GM10266 (cell line): ENCODE measurements at regions not wholly inside any gene's neighbourhood (a gene's known extent, or its start where the extent isn't known, plus 50 kb on each side); places are given as distances from the start of the nearest gene placed in this dataset.

ENCODE experiments used
- DNase-seq: peaks from one replicate; pipeline ENCODE4 v3.0.0; 2012; ENCODE audit errors: extremely low spot score
- CTCF ChIP-seq: IDR thresholded peaks from 2 replicates; pipeline ENCODE4 v1.5.1; 2012; ENCODE audit warnings: mild to moderate bottlenecking, low read depth; ENCODE audit not compliant: control insufficient read depth, insufficient read depth; ENCODE audit errors: missing control alignments

- DNase-seq = no peak
- no peak for TF ChIP-seq CTCF
Measured at GRCh38 chr18:38768504-38768903, 1202.9 kb upstream of the CELF4 start.

- no peak for TF ChIP-seq CTCF
- DNase-seq = no peak
Measured at GRCh38 chr18:38759457-38759856, 1193.9 kb upstream of the CELF4 start.

GRCh38 chr18:38756436-38756835, 1190.8 kb upstream of the CELF4 start:
- no peak for TF ChIP-seq CTCF
- DNase-seq = no peak

- TF ChIP-seq CTCF = no peak
- DNase-seq = no peak
Measured at GRCh38 chr18:38752430-38752829, 1186.8 kb upstream of the CELF4 start.

- TF ChIP-seq CTCF = no peak
- DNase-seq = peak; percentile 9
Measured at GRCh38 chr18:38751898-38752297, 1186.3 kb upstream of the CELF4 start.

- no peak for TF ChIP-seq CTCF
- DNase-seq = no peak
Measured at GRCh38 chr18:38751211-38751610, 1185.6 kb upstream of the CELF4 start.

GRCh38 chr18:38750751-38751150, 1185.2 kb upstream of the CELF4 start:
- TF ChIP-seq CTCF = no peak
- no peak for DNase-seq
